Sigmoid colon (tissue), 4 donors: ENCODE measurements at regions not wholly inside any gene's neighbourhood (a gene's known extent, or its start where the extent isn't known, plus 50 kb on each side); places are given as distances from the start of the nearest gene placed in this dataset.

Experiments
- CTCF ChIP-seq, 4 experiments: fragments of 450-650 bp in 3 of 4; fragments of 200-600 bp in 1 of 4; IDR thresholded peaks; one replicate each; pipeline ENCODE4 v1.5.1; 2016 to 2019; ENCODE audit warnings: antibody characterized with exemption in 4 of 4, mild to moderate bottlenecking in 3 of 4, moderate library complexity in 2 of 4
- EP300 ChIP-seq, 4 donors: sonication (generic); formaldehyde crosslinking; IDR thresholded peaks; one replicate each; pipeline ENCODE4 v1.6.1; 2017; ENCODE audit warnings: antibody characterized with exemption in 4 of 4
- POLR2A ChIP-seq, 2 donors: fragments of 450-650 bp; IDR thresholded peaks; one replicate each; pipeline ENCODE4 v1.6.1; 2016; ENCODE audit warnings: antibody characterized with exemption in 2 of 2, mild to moderate bottlenecking in 2 of 2, moderate library complexity in 2 of 2
- POLR2AphosphoS5 ChIP-seq, 4 donors: sonication (generic); formaldehyde crosslinking; IDR thresholded peaks; one replicate each; pipeline ENCODE4 v1.6.1; 2017; ENCODE audit warnings: antibody characterized with exemption in 4 of 4

DNA sequence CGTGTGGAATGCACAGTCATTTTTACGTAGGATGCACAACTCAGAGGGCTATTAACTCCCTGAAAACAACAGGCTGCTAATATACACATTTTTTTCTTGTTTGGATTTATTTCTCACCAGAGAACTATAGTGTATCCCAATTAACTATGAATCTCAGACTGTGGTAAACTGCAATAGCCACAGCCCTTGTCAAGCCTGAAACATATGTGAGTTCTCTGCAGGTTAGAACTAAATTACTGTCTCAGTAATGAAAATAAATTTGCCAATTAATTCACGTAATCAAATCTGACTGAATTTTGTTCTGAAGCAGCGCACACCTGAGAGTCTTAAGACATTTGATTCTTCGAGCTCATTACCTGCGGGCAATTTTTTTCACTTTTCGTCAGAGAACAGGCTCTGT is 318.6 kb downstream of the PMP22 start:
- no peak for TF ChIP-seq POLR2A (IDR thresholded peaks at IDR 0.05)
- no peak for TF ChIP-seq CTCF (IDR thresholded peaks at IDR 0.05)
- no peak for TF ChIP-seq EP300 (IDR thresholded peaks at IDR 0.05)
- TF ChIP-seq POLR2AphosphoS5 (IDR thresholded peaks at IDR 0.05), result no peak
